B cell (primary cell): ENCODE measurements at regions not wholly inside any gene's neighbourhood (a gene's known extent, or its start where the extent isn't known, plus 50 kb on each side); places are given as distances from the start of the nearest gene placed in this dataset.
"Not testable (repeated sequence)": the region's sequence is repeated elsewhere in the genome, so short reads cannot be mapped to it uniquely, and the experiment has no call there.

Experiments used
- ATAC-seq: fragments of 200-7000 bp; cut with Tn5 transposase; one replicate; pipeline ENCODE4 v1.10.0; 2021; ENCODE audit warnings: low read depth, mild to moderate bottlenecking, moderate number of reproducible peaks, moderate library complexity
- CTCF ChIA-PET: fragments of 350-600 bp; sonication (Branson Sonifier 250); formaldehyde crosslinking; loops from one replicate; lab custom pipeline; 2021; ENCODE audit warnings: antibody characterized with exemption, inconsistent platforms; lab: Charles Lee
- POLR2A ChIA-PET: fragments of 350-600 bp; sonication (Branson Sonifier 250); formaldehyde crosslinking; loops from one replicate; lab custom pipeline; 2021; ENCODE audit warnings: antibody characterized with exemption; lab: Charles Lee
- DNase-seq: peaks from one replicate; pipeline ENCODE4 v3.0.0; 2013
- H2AFZ ChIP-seq: 2 replicates; pipeline ENCODE4 v1.6.1; 2012; ENCODE audit warnings: mild to moderate bottlenecking, low read depth, low read length; ENCODE audit not compliant: insufficient read depth, poor library complexity, severe bottlenecking
- H3K27ac ChIP-seq, 2 donors: 1 replicate in 1 of 2; 2 replicates in 1 of 2; pipeline ENCODE4 v1.5.1; 2012 to 2013; ENCODE audit warnings: low read length in 2 of 2, mild to moderate bottlenecking in 2 of 2, moderate library complexity in 1 of 2
- H3K27me3 ChIP-seq, 4 experiments: fragments of 200-600 bp in 1 of 4; sonication (generic) in 1 of 4; replicated peaks in 1 of 4; 1 replicate in 2 of 4; 2 replicates in 2 of 4; pipeline versions ENCODE4 v1.6.1 to v1.7.0; 2013 to 2016; ENCODE audit warnings: low read length in 3 of 4, mild to moderate bottlenecking in 2 of 4, mixed read lengths in 1 of 4, moderate library complexity in 1 of 4; ENCODE audit not compliant: insufficient read depth in 4 of 4, control insufficient read depth in 3 of 4; ENCODE audit errors: control extremely low read depth in 1 of 4
- H3K36me3 ChIP-seq, 2 experiments: replicated peaks in 1 of 2; 1 replicate in 1 of 2; 2 replicates in 1 of 2; pipeline versions ENCODE4 v1.6.1 to v1.7.1; 2013; ENCODE audit warnings: low read length in 1 of 2; ENCODE audit not compliant: insufficient read depth in 2 of 2, control insufficient read depth in 1 of 2; ENCODE audit errors: control extremely low read depth in 1 of 2, extremely low read depth in 1 of 2
- H3K4me1 ChIP-seq, 2 donors: fragments of 200-600 bp in 1 of 2; sonication (generic) in 1 of 2; 1 replicate in 1 of 2; 2 replicates in 1 of 2; pipeline versions ENCODE4 v1.5.1 to v1.6.1; 2013 to 2017; ENCODE audit warnings: low read length in 2 of 2; ENCODE audit not compliant: control insufficient read depth in 2 of 2, insufficient read depth in 2 of 2
- H3K4me2 ChIP-seq: replicated peaks from 2 replicates; pipeline ENCODE3; 2012; ENCODE audit warnings: mild to moderate bottlenecking, low read depth, low read length; ENCODE audit not compliant: poor library complexity, severe bottlenecking
- H3K4me3 ChIP-seq, 5 experiments: fragments of 200-600 bp in 1 of 5; sonication (generic) in 1 of 5; 1 replicate in 3 of 5; 2 replicates in 2 of 5; pipeline versions ENCODE4 v1.5.1 to v1.7.0; 2011 to 2016; ENCODE audit warnings: low read length in 4 of 5, mild to moderate bottlenecking in 4 of 5, low read depth in 2 of 5, control low read depth in 1 of 5, moderate library complexity in 1 of 5; ENCODE audit not compliant: insufficient read depth in 1 of 5; ENCODE audit errors: control extremely low read depth in 1 of 5, extremely low read depth in 1 of 5
- H3K79me2 ChIP-seq: fragments of 200-600 bp; sonication (generic); one replicate; pipeline ENCODE4 v1.6.0; 2016; ENCODE audit warnings: low read length; ENCODE audit not compliant: control insufficient read depth, insufficient read depth
- H3K9ac ChIP-seq: fragments of 200-600 bp; sonication (generic); 2 replicates; pipeline ENCODE4 v1.6.1; 2017; ENCODE audit warnings: mild to moderate bottlenecking, low read length, moderate library complexity
- H3K9me3 ChIP-seq, 3 donors: one replicate each; pipeline versions ENCODE4 v1.6.1 to v1.7.1; 2013; ENCODE audit warnings: low read length in 2 of 3; ENCODE audit not compliant: control insufficient read depth in 2 of 3, insufficient read depth in 1 of 3; ENCODE audit errors: control extremely low read depth in 1 of 3
- H4K20me1 ChIP-seq: 2 replicates; pipeline ENCODE4 v1.6.0; 2012; ENCODE audit warnings: mild to moderate bottlenecking, low read length; ENCODE audit not compliant: insufficient read depth, control insufficient read depth, poor library complexity, severe bottlenecking
- H3K27ac Mint-ChIP-seq: one replicate; pipeline ENCODE4 v1.8.0; 2021; ENCODE audit warnings: mixed read lengths
- H3K27me3 Mint-ChIP-seq: one replicate; pipeline ENCODE4 v1.8.0; 2021; ENCODE audit warnings: mixed read lengths
- H3K4me1 Mint-ChIP-seq: one replicate; pipeline ENCODE4 v1.8.0; 2021; ENCODE audit warnings: mixed read lengths
- H3K4me3 Mint-ChIP-seq: one replicate; pipeline ENCODE4 v1.8.0; 2021; ENCODE audit warnings: mixed read lengths
- H3K9me3 Mint-ChIP-seq: one replicate; pipeline ENCODE4 v1.8.0; 2022; ENCODE audit warnings: mixed read lengths; ENCODE audit not compliant: insufficient read depth
- EZH2 ChIP-seq: IDR thresholded peaks from 2 replicates; pipeline ENCODE4 v1.6.1; 2012; ENCODE audit warnings: borderline replicate concordance, low read depth, mild to moderate bottlenecking, moderate library complexity, low read length; ENCODE audit not compliant: insufficient read depth, poor library complexity, severe bottlenecking
- WGBS: methylation state at CpG from one replicate; pipeline ENCODE4 v1.1.5; 2013; ENCODE audit warnings: missing lambda C conversion rate; ENCODE audit not compliant: insufficient coverage; 5-methylcytosine and 5-hydroxymethylcytosine counted together
- intact Hi-C: fragments of 100-400 bp; cut with micrococcal nuclease; formaldehyde crosslinking; loops from one replicate; pipeline ENCODE4 v1.10.0; 2022
- TF ChIP-seq, protein P1 (sequence below): fragments of 200-600 bp; IDR thresholded peaks from one replicate; pipeline ENCODE4 v1.8.0; 2022; ENCODE audit warnings: antibody characterized with exemption, mild to moderate bottlenecking

DNA sequence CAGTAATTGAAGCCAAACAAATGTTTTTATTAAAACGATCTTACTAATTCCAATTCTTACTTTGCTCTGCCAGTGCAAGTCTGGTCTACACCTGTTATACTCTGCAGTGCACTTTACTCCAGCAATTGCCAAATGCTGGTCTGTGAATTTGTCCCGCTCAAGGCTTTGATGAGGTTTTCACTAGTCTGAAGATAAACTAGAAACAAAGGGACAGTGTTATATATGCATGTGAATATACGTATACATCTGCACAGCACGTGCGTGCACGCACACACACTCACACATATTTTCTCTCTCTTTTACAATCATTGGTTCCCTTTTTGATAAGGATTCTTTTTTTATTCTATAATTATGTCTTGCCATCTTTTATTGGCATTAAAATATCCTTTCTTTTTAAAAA is 88.5 kb upstream of the LCORL start:
- H3K9me3 Mint-ChIP-seq, result no peaks in the 10 kb centered on the region
- Histone ChIP-seq H3K4me2 (no peak overlapping the region), H3K27ac (no peak overlapping the region), H3K4me1 (no peaks in the 10 kb centered on the region), H3K79me2 (no peaks in the 10 kb centered on the region), H2AFZ (no peak overlapping the region), H3K27me3 (peaks cover 0 to 3% (median 0%) of the 10 kb centered on the region in 4 experiments), H3K36me3 (no peaks in the 10 kb centered on the region), H3K9me3 (no peaks in the 10 kb centered on the region), H4K20me1 (no peaks in the 10 kb centered on the region), H3K4me3 (no peak overlapping the region), H3K9ac (no peak overlapping the region)
- no peak overlapping the region for H3K4me3 Mint-ChIP-seq
- DNase-seq (no peak), ATAC-seq (no peak)
- no CpG with 5 or more reads among the region's 6 CpGs for WGBS
- intact Hi-C loops, result no loop called here
- no peak overlapping the region for H3K27ac Mint-ChIP-seq
- CTCF ChIA-PET, result no interaction called here
- no peak for TF ChIP-seq EZH2
- TF ChIP-seq, protein P1, sequence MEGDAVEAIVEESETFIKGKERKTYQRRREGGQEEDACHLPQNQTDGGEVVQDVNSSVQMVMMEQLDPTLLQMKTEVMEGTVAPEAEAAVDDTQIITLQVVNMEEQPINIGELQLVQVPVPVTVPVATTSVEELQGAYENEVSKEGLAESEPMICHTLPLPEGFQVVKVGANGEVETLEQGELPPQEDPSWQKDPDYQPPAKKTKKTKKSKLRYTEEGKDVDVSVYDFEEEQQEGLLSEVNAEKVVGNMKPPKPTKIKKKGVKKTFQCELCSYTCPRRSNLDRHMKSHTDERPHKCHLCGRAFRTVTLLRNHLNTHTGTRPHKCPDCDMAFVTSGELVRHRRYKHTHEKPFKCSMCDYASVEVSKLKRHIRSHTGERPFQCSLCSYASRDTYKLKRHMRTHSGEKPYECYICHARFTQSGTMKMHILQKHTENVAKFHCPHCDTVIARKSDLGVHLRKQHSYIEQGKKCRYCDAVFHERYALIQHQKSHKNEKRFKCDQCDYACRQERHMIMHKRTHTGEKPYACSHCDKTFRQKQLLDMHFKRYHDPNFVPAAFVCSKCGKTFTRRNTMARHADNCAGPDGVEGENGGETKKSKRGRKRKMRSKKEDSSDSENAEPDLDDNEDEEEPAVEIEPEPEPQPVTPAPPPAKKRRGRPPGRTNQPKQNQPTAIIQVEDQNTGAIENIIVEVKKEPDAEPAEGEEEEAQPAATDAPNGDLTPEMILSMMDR, result no peak
- H3K27me3 Mint-ChIP-seq, result peaks cover 9% of the 10 kb centered on the region
- H3K4me1 Mint-ChIP-seq, result no peaks in the 10 kb centered on the region
- POLR2A ChIA-PET, result no interaction called here

DNA sequence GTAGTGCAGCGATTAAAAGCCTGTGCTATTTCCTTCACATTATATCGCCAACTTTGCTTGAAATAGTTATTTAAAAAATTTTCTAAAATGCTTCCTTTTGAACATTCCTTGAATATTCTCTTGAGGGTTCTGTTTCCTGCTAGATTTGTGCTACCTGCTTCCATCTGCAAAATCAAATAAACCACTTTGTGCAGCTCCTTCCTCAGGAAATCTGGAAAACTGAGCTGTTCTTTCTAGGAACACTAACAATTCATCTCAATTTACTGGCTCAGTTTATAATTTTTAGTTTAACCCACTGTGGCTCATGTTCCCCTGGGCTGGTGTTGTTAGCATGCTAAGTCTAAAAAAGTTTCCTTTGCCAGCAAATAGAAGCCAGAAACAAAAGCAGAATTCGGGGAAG is 88.1 kb upstream of the LCORL start:
- POLR2A ChIA-PET, result no interaction called here

DNA sequence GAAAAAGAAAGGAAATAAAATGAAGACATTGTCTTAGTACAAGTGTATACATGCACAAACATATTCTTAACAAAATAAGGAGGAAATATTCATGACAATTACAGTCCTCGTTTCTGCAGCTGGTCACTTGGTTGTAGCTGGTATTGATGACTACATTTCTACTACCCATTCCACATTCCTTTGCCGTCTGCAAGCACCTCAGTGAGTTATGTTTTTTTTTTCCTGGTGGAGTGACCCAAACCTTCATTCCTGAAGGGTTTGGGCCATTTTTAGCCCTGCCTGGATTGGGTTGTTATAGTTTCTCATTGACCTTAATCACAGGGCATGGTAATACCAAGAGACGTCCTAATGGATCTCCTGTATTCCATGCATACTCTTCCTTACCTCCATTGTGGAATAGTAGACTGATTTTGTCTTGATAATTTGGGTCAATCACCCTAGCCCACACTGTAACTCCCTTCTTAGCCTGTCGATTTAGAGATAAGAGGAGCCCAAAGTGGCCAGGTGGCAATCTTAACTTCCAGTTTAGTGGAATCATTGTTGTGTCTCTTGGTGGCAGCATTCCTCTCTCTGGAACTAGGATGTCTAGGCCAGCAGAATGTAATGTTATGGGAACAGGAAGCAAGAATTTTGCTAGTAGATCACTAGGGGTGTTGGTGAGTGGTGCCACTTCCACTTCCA is 86.4 kb upstream of the LCORL start:
- CTCF ChIA-PET, result not testable (repeated sequence)

More for the DNA sequence above, 88.1 kb upstream of the LCORL start:
- no peaks in the 10 kb centered on the region for H3K9me3 Mint-ChIP-seq
- intact Hi-C loops, result no loop called here
- no peak overlapping the region for H3K4me3 ChIP-seq
- no CpG with 5 or more reads among the region's 3 CpGs for WGBS
- H2AFZ ChIP-seq, result no peak overlapping the region
- no peak overlapping the region for H3K4me2 ChIP-seq
- no peaks in the 10 kb centered on the region for H3K79me2 ChIP-seq
- peaks cover 9% of the 10 kb centered on the region for H3K27me3 Mint-ChIP-seq
- no peak overlapping the region for H3K27ac ChIP-seq
- peaks cover 0 to 3% (median 0%) of the 10 kb centered on the region in 4 experiments for H3K27me3 ChIP-seq
- TF ChIP-seq, protein P1, result no peak
- TF ChIP-seq EZH2, result no peak
- H3K4me1 Mint-ChIP-seq, result no peaks in the 10 kb centered on the region
- H4K20me1 ChIP-seq, result no peaks in the 10 kb centered on the region
- no peaks in the 10 kb centered on the region for H3K36me3 ChIP-seq
- no peaks in the 10 kb centered on the region for H3K4me1 ChIP-seq
- no peak overlapping the region for H3K9ac ChIP-seq
- CTCF ChIA-PET, result no interaction called here
- H3K27ac Mint-ChIP-seq, result no peak overlapping the region
- ATAC-seq (no peak), DNase-seq (no peak)
- no peak overlapping the region for H3K4me3 Mint-ChIP-seq
- H3K9me3 ChIP-seq, result no peaks in the 10 kb centered on the region

More for the DNA sequence above, 86.4 kb upstream of the LCORL start:
- H3K4me1 ChIP-seq, H3K36me3 ChIP-seq, H3K4me3 Mint-ChIP-seq, H3K4me3 ChIP-seq, ATAC-seq, H3K4me1 Mint-ChIP-seq, H3K9me3 Mint-ChIP-seq, H3K9me3 ChIP-seq, H3K4me2 ChIP-seq, H3K27ac ChIP-seq, H3K27me3 Mint-ChIP-seq, H3K9ac ChIP-seq, H3K27ac Mint-ChIP-seq, H3K79me2 ChIP-seq, H4K20me1 ChIP-seq, H3K27me3 ChIP-seq, DNase-seq, H2AFZ ChIP-seq, intact Hi-C loops, POLR2A ChIA-PET: not testable (repeated sequence)
- WGBS, result 100% methylated on average over 1 of the region's 4 CpGs
